HG02840 (cell line): ENCODE measurements at regions not wholly inside any gene's neighbourhood (a gene's known extent, or its start where the extent isn't known, plus 50 kb on each side); places are given as distances from the start of the nearest gene placed in this dataset.
"Not testable (repeated sequence)": the region's sequence is repeated elsewhere in the genome, so short reads cannot be mapped to it uniquely, and the experiment has no call there.

Experiments
- ATAC-seq: cut with Tn5 transposase; IDR thresholded peaks from one replicate; pipeline ENCODE4 v1.9.1; 2021; ENCODE audit warnings: mild to moderate bottlenecking, moderate library complexity, moderate number of reproducible peaks; ENCODE audit not compliant: unreplicated experiment, low FRiP score

DNA sequence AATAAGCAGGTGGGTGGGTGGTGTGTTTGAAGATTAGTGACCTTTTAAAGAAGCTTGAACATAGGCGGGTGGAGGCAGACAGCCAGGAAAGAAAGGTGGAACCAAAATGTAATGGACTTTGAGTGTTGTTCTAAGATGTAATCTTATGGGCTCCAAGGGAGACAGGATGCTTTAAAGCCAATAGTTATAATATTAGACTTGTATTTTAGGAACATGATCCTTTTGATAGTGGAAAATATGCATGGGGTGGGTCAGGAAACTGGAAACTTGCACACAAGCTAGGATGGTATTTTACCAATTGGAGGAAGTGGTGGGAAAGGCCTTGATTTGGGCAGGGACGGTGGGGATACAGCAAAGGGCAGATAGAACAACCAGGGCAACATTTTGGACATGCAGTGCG is 151.8 kb upstream of the PDE7B start:
- no peak for ATAC-seq

DNA sequence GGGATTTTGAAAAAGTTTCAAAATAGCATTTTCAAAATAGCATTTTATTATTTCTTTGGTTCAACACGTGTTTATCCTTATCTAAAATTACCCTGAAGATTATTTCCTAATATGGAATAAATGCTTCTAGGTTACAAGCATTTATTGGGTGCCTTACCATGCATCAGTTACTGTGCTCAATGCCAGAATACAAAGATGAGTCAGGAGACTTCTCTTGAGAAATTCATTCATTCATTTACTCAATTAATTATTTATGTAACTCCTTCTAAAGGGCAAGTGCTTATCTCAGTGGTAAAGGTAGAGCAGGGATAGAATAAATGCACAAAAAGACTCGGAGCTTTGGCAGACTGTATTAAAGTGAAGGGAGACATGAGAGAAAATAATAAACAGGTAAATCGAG is 150.1 kb upstream of the PDE7B start:
- ATAC-seq: no peak

DNA sequence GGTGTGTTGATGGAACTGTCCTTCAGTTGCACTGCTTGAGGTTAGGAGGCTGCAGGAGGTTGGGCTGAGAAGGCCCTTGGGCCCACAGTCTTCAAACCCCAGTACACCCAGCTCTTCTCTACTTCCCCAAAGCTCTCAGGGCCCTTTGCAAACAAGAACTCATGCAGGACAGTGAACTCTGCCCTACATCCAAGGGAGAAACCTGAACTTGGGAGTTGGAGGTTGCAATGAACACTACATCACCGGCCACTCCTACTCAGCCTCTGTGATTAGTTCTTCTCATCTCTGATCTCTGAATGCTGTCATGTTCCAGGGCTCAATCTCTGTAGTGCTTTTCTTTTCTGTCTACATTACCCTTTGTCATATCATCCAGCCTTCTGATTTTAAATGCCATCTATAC is 148.5 kb upstream of the PDE7B start:
- no peak for ATAC-seq

DNA sequence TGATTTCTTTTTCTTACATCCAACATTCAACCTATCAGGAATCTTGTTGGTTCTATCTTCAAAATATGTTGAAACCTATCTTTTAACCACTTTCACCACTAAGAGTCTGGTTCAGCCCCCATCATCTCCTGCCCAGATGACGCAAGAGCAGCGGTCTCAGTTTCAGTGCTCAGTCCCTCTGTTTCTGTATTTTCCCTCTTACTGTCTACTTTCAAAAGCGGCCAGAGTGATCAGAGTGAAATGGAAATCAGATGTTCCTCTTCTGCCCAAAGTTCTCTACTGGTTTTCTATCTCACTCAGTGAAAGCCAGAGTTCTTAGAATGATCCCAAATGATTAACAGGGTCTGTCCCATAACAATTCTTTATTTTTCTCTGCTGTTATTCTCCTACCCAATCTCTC is 147.9 kb upstream of the PDE7B start:
- no peak for ATAC-seq

DNA sequence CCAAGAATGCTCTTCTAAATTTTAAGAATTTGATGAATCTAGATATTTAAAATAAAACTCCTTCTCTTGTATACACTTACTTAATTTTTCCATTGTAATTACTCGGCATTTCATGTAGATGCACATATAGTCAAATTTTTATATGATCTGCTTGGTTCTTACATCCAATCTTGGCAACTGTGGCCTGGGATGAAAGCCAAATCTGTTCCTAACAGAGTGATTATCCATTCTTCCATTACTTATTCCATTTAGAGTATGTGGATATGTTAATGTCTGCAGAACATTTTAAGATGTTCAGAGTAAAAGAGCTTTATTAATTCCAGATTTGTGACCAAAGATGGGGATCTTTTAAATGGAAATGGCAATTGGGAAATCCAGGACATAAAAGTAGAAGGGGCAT is 144.1 kb upstream of the PDE7B start:
- ATAC-seq: no peak

DNA sequence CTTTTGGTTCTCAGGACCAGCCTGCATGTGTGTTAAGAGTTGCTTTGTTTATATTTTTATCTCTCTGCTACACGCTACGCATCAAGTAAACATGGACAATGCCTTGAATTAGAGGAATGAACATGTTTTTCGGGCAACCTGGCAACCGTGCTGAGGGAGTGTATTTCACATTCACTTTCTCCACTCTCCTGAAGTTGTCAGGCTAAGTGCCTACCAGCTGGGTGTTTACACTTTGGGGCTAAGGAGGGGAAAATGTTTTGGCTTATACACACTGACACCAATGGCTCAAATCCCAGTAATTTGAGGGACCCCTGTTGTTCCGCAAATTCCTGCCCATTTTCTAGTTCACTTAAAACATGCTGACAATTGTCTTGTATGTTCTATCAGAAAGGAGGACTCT is 141.5 kb upstream of the PDE7B start:
- no peak for ATAC-seq

DNA sequence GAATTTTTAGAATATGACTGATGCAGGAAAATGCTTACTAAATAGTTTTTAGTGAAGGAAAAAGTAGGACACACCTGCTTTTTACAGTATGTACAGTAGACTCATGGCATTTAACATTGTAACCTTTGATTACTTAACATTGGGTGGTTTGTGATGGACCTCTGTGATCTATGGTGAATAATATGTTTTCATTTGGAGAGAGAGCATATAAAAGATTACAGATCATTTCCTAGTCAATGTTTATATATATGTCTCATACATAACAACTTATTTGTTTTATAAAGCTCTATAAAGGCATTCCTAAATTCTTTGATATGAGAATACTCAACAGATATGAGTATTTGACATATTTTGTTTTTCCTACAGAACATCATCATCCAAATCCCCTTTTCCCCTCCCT is 129.3 kb upstream of the PDE7B start:
- no peak for ATAC-seq

DNA sequence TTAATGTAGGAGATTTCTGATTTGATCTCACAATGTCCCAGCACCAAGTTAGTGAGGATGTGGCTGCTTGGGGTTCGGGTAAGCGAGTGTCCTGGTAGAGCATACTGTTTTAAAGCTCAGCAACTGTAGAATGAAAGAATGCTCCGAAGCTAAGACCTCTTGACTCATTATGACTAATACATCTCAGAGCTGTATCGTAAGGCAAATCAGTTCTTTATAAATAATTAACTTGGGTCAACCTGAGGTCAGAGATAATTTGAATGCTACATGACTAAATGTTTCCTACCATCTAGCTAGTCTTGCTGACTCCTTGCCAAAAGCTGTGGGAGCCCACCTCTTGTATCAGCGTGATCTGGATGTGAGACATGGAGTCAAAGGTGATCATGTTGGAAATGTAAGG is 128.8 kb upstream of the PDE7B start:
- ATAC-seq: peak; percentile 80

DNA sequence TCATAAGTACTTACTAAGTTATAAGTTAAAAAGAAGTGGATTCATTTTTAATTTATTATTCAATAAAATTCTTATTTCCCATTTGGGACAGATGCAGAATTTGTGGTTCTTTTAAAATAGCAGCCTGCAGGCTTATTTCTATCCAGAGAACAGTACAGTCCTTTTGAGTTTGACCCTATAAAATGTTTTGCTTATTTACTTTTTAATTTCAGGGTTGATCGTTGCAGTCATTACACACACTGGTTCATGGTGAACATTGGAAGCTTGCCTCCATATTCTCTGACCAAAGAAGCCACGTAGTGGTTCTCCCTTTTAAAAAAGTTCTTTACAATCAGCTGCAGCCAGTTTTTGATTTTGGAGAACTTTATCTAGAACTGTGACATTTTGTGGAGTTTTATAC is 122.9 kb upstream of the PDE7B start:
- ATAC-seq: no peak

DNA sequence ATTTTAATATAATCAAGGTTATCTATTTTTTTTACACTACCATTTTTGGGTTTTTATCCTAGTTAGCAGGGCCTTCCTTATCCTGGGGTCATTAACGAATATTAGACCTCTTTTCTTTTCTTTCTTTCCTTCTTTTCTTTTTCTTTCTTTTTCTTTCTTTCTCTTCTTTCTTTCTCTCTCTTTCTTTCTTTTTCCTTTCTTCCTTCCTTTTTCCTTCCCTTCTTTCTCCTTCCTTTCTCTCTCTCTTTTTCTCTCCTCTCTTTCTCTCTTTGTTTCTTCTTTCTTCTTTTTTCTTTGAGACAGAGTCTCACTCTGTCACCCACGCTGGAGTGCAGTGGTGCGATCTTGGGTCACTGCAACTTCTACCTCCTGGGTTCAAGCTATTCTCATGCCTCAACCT is 120.4 kb upstream of the PDE7B start:
- no peak for ATAC-seq

DNA sequence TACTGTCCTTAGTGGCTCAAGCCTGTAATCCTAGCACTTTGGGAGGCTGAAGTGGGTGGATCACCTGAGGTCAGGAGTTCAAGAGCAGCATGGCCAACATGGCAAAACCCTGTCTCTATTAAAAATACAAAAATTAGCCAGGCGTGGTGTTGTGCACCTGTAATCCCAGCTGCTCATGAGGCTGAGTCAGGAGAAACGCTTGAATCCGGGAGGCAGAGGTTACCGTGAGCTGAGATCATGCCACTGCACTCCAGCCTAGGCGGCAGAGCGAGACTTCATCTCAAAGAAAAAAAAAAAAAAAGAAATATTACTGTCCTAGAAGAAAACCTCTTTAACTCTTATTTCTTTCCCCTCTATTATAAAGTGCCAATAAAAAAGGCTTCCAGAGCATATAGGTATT is 115.2 kb upstream of the PDE7B start:
- not testable (repeated sequence) for ATAC-seq

DNA sequence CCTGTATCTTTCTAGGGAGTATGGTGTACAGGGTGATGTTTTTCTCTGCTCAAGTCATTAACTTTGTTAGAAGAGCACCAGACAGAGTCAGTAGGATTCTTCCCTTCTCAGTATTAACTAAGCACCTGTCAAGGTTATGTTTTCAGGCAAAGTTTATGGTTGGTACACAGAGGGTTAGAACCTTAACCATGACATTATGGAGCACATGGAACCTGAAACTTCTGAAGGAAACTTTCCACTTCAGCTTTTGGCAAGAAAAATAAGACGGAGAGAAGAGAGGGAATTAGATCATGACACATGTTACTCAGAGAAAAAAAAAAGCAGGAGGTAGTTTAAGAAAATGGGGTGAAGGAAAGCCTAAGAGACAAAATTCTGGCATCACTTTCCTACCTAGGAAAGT is 112.9 kb upstream of the PDE7B start:
- no peak for ATAC-seq

DNA sequence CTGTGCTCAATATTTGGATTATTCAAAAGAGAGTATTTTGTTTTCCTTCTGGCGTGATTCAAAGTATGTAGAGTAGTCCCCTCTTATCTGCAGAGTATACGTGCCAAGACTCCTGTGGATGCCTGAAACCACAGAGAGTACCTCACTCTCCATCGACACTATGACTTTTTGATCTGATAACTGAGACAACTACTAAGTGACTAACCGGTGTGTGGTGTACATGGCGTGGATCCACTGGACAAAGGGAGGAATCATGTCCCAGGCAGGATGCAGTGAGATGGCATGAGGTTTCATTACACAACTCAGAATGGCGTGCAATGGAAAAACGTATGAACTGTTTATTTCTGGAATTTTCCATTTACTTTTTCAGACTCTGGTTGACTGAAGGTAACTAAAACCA is 112.2 kb upstream of the PDE7B start:
- ATAC-seq: no peak

DNA sequence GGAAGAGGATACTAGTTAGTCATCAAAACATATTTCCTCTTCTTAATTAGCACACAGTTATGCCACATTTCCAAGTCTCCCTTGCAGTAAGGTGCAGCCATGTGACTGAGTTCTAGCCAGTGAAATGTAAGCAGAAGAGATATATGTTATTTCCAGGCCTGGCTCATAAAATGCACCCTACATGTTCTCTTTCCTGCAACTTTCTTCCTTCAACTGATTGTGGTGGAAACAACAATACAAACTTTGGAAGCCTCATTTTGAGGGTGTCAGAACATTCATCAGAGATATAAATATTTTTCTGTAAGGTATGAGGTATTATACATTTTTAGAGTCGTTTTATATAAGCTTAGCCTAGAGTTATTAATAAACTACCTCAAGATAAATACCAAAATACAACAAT is 110.9 kb upstream of the PDE7B start:
- no peak for ATAC-seq

DNA sequence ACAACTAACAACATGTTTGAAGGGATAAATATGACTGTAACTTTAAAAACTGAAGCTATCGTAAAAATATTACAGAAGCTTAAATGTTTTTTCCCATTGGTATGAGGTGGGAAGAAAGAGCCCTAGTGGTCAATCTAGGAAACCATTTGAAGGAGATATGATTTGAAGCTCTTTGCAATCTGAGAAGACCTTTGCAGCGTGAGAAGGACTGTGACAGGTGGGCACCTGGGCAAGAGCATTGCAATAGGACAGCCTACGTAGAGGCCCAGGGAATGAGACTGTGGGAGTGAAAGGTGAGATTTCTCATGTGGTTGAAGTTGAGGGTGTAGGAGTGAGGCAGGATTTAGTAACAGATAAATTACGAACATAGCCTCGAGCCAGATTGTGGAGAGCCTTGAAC is 108.0 kb upstream of the PDE7B start:
- ATAC-seq: no peak

DNA sequence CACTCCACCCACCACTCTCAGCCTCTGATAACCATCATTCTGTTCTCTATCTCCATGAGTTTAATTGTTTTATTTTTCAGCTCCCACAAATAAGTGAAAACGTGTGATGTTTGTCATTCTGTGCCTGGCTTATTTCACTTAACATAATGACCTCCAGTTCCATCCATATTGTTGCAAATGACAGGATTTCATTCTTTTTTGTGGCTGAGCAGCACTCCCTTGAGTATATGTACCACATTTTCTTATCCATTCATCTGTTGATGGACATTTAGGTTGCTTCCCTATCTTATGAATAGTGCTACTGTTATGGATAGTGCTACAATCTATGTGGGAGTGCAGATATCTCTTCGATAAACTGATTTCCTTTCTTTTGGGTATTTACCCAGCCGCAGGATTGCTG is 103.3 kb upstream of the PDE7B start:
- no peak for ATAC-seq

DNA sequence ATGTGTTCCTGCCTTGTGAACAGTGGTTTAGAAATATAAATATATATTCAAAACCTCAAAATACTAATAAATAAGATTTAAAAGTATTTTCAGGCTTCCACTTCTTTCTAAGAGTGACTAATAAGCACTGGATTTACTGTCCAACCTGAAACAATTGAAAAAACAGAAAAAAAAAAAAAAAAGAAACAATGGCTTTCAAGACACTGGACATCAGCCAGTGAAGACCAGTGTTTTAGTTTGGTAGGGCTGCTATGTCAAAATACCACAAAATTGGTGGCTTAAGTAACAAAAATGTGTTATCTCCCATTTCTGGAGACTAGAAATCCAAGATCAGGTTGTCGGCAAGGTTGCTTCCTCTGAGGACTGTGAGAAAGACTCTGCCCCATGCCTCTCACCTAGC is 101.4 kb upstream of the PDE7B start:
- no peak for ATAC-seq

DNA sequence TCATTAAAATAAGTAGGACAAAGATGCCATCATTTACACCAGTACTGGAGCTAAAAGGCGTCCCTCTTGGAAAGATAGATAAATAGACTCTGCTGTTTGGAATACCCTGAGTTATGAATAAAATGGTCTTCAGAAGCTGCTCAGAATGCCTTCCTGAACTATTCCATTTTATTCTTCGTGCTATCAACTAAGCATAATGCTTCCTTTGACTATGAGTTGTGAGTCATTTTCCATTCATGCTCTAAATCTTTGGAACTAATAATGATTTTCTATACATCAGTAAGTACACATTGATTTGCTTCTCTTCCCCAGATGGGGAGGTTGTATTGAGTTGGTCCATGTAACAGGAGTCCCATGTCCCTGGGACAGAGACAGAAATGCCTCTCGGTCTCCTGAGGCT is 98.3 kb upstream of the PDE7B start:
- ATAC-seq: no peak

DNA sequence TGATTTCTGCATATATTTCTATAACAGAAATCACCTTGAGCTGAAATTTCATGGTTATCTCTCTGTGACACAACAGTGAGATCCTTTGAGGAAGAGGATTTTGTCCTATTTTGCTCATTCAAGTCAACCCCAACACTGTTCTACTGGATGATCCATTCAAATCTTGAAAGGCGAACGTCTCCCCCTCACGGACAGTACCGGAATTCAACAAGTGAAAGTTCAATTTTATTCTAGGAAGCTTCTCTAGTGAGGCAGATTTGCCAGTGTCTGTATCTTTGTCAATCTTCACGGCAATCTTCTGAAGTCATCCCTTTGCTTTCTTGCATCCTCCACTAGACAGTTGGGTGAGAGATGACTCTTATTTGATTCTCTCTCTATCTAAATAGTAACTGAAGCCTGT is 91.7 kb upstream of the PDE7B start:
- no peak for ATAC-seq

DNA sequence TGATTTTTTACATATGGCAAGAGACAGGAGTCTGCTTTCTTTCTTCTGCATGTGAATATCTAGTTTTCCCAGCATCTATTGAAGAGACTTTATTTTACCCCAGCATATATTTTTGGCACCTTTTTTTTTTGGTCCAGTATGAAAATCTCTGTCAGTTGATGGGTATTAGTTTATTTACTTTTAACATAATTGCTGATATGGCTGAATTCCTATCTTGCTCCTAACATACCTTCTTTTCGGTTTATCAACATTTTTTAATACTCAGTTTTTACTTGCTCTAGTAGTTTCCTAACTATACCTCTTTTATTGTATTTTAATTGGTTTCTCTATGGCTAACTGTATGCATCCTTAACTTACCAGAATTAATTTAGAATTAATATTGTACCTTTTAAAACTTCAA is 77.5 kb upstream of the PDE7B start:
- ATAC-seq: no peak

DNA sequence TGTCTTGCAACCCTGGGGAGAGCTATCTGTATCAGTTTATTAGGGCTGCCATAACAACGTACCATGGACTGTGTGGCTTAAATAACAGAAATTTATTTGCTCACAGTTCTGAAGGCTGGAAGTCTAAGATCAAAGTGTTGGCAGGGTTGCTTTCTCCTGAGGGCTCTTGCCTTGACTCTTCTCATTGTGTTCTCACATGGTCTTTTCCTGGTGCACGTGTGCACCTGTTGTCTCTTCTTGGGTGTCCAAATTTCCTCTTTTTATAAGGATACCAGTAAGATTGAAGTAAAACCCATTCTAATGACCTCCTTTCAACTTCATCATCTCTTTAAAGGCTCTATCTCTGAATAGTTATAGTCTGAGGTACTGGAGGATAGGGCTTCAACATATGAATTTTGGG is 72.3 kb upstream of the PDE7B start:
- ATAC-seq: no peak

DNA sequence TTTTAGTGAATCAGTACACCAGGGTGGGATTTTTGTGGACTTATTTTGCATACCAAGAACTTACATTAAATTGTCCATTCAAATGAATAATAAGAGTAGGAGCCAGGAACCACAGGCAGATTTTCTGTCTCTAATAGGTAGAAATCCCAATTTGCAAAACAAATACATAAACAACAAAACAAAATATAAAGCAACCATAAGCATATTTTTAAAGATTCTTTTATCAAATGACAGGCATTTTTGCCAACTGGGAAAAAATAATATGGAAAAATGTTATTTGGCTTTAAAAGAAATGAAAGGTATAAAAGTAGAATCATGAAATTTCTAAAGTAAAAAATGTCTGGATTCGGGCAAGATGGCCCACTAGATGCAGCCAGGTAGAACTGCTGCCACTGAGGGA is 71.2 kb upstream of the PDE7B start:
- ATAC-seq: no peak

DNA sequence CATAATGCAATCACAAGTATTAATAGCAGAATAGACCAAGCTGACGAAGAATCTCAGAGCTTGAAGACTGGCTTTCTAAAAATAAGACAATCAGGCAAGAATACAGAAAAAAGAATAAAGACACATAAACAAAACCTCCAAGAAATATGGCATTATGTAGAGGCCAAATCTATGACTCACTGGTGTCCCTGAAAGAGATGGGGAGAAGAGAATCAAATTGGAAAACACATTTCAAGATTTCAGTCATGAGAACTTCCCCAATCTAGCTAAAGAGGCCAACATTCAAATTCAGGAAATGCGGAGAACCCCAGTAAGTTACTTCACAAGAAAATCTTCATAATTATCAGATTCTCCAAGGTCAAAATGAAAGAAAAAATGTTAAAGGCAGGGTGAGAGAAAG is 69.0 kb upstream of the PDE7B start:
- no peak for ATAC-seq

DNA sequence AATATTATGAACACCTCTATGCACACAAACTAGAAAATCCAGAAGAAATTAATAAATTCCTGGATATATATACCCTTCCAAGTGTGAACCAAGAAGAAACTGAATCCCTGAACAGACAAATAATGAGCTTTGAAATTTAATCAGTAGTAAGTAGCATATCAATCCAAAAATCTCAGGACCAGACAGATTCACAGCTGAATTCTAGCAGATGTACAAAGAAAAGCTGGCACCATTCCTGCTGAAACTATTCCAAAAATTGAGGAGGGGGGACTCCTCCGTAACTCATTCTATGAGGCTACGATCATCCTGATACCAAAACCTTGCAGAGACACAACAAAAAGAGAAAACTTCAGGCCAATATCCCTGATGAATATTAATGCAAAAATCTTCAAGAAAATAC is 67.0 kb upstream of the PDE7B start:
- ATAC-seq: no peak
